SK-N-SH (cell line): ENCODE measurements at regions not wholly inside any gene's neighbourhood (a gene's known extent, or its start where the extent isn't known, plus 50 kb on each side); places are given as distances from the start of the nearest gene placed in this dataset.

Source experiments
- CTCF ChIA-PET: fragments of 300-600, 350-600 bp; formaldehyde crosslinking; extraction: SDS; loops from one replicate; lab custom pipeline; 2021; lab: Yijun Ruan, JAX
- POLR2A ChIA-PET: fragments of 350-600 bp; sonication (Branson Sonifier 250); formaldehyde crosslinking; extraction: SDS; loops from one replicate; lab custom pipeline; 2020; ENCODE audit warnings: antibody characterized with exemption, inconsistent platforms; lab: Yijun Ruan, JAX
- DNase-seq: peaks from one replicate; pipeline ENCODE4 v3.0.0; 2012
- H2AFZ ChIP-seq: fragments of 200-600 bp; sonication (generic); 2 replicates; pipeline ENCODE4 v1.8.1; 2016; ENCODE audit warnings: antibody characterized with exemption, mild to moderate bottlenecking, low read depth
- H3F3A ChIP-seq: fragments of 200-600 bp; sonication (generic); replicated peaks from 2 replicates; pipeline ENCODE3; 2016; ENCODE audit warnings: antibody characterized with exemption, mild to moderate bottlenecking; ENCODE audit not compliant: insufficient read depth
- H3K27ac ChIP-seq, 2 experiments: fragments of 200-500 bp in 1 of 2; fragments of 200-600 bp in 1 of 2; sonication (Bioruptor generic) in 1 of 2; sonication (generic), shearing (Covaris generic) in 1 of 2; 2 replicates each; pipeline versions ENCODE4 v1.5.1 to v1.6.1; 2014 to 2016; ENCODE audit warnings: low read depth in 2 of 2, inconsistent platforms in 1 of 2, low read length in 1 of 2, mild to moderate bottlenecking in 1 of 2, mixed read lengths in 1 of 2
- H3K27me3 ChIP-seq: fragments of 200-600 bp; sonication (generic), shearing (Covaris generic); 2 replicates; pipeline ENCODE4 v1.6.1; 2016; ENCODE audit warnings: mixed run types; ENCODE audit not compliant: insufficient read depth
- H3K36me3 ChIP-seq, 2 experiments: fragments of 200-500 bp in 1 of 2; fragments of 200-600 bp in 1 of 2; sonication (Bioruptor generic) in 1 of 2; sonication (generic) in 1 of 2; replicated peaks in 1 of 2; 2 replicates each; pipeline versions ENCODE3 to v1.5.1; 2014 to 2016; ENCODE audit warnings: low read length in 1 of 2, mild to moderate bottlenecking in 1 of 2; ENCODE audit not compliant: insufficient read depth in 2 of 2, control insufficient read depth in 1 of 2
- H3K4me1 ChIP-seq, 2 experiments: fragments of 200-500 bp in 1 of 2; fragments of 200-600 bp in 1 of 2; sonication (Bioruptor generic) in 1 of 2; sonication (generic), shearing (Covaris generic) in 1 of 2; 2 replicates each; pipeline versions ENCODE4 v1.5.1 to v1.6.1; 2014 to 2016; ENCODE audit warnings: low read depth in 1 of 2, low read length in 1 of 2, mixed run types in 1 of 2; ENCODE audit not compliant: insufficient read depth in 2 of 2, control insufficient read depth in 1 of 2
- H3K4me2 ChIP-seq: fragments of 200-600 bp; sonication (generic), shearing (Covaris generic); 2 replicates; pipeline ENCODE4 v1.6.1; 2017; ENCODE audit warnings: mixed run types
- H3K4me3 ChIP-seq, 2 experiments: fragments of 200-500 bp in 1 of 2; fragments of 200-600 bp in 1 of 2; sonication (Bioruptor generic) in 1 of 2; sonication (generic), shearing (Covaris generic) in 1 of 2; 2 replicates each; pipeline versions ENCODE4 v1.5.1 to v1.8.1; 2014 to 2016; ENCODE audit warnings: low read depth in 2 of 2, inconsistent platforms in 1 of 2, low read length in 1 of 2, mild to moderate bottlenecking in 1 of 2, mixed read lengths in 1 of 2, moderate library complexity in 1 of 2
- H3K79me2 ChIP-seq: fragments of 200-600 bp; sonication (generic); 2 replicates; pipeline ENCODE4 v1.8.1; 2017; ENCODE audit warnings: mild to moderate bottlenecking; ENCODE audit not compliant: insufficient read depth
- H3K9ac ChIP-seq: fragments of 200-600 bp; sonication (generic); 2 replicates; pipeline ENCODE4 v1.6.1; 2017; ENCODE audit warnings: mixed run types
- H3K9me2 ChIP-seq: fragments of 200-600 bp; sonication (generic); 2 replicates; pipeline ENCODE4 v1.6.1; 2017; ENCODE audit warnings: mixed run types
- H3K9me3 ChIP-seq: fragments of 200-600 bp; sonication (generic); 2 replicates; pipeline ENCODE4 v1.6.1; 2017; ENCODE audit warnings: mixed run types, mild to moderate bottlenecking, moderate library complexity
- H4K20me1 ChIP-seq: fragments of 200-600 bp; sonication (generic); 2 replicates; pipeline ENCODE4 v1.6.1; 2017; ENCODE audit warnings: mild to moderate bottlenecking, mixed run types; ENCODE audit not compliant: insufficient read depth
- CHD2 ChIP-seq: fragments of 150-350 bp; IDR thresholded peaks from 2 replicates; pipeline ENCODE4 v1.6.1; 2018; ENCODE audit warnings: low read length; ENCODE audit not compliant: partially characterized antibody
- ELF1 ChIP-seq: IDR thresholded peaks from 2 replicates; pipeline ENCODE4 v1.4.0; 2012
- EP300 ChIP-seq, 2 experiments: IDR thresholded peaks; 2 replicates each; pipeline versions ENCODE4 v1.4.0 to v1.6.1; 2012; ENCODE audit warnings: borderline replicate concordance in 1 of 2, low read depth in 1 of 2, low read length in 1 of 2
- EZH2phosphoT487 ChIP-seq: fragments of 200-600 bp; sonication (generic); IDR thresholded peaks from 2 replicates; pipeline ENCODE4 v1.6.1; 2017; ENCODE audit warnings: low read depth, mixed run types, mild to moderate bottlenecking, antibody characterized with exemption, moderate library complexity, borderline replicate concordance
- FOSL2 ChIP-seq: IDR thresholded peaks from 2 replicates; pipeline ENCODE4 v1.4.0; 2012; ENCODE audit warnings: low read depth, mild to moderate bottlenecking, moderate library complexity, borderline replicate concordance
- FOXJ3 ChIP-seq: sonication (generic); formaldehyde crosslinking; IDR thresholded peaks from 2 replicates; pipeline ENCODE4 v1.5.1; 2020; ENCODE audit warnings: mild to moderate bottlenecking, missing genetic modification reagents
- FOXM1 ChIP-seq: IDR thresholded peaks from 2 replicates; pipeline ENCODE4 v1.4.0; 2012; ENCODE audit warnings: low read depth, mild to moderate bottlenecking
- RAD21 ChIP-seq: IDR thresholded peaks from 2 replicates; pipeline ENCODE4 v1.6.1; 2012; ENCODE audit warnings: mild to moderate bottlenecking, low read length
- RCOR1 ChIP-seq: fragments of 150-350 bp; IDR thresholded peaks from 2 replicates; pipeline ENCODE4 v1.6.1; 2017; ENCODE audit warnings: antibody characterized with exemption, low read length
- RFX5 ChIP-seq: IDR thresholded peaks from 2 replicates; pipeline ENCODE4 v1.6.1; 2012; ENCODE audit warnings: mild to moderate bottlenecking, improper control_type of control experiment, low read length
- RXRA ChIP-seq: IDR thresholded peaks from 2 replicates; pipeline ENCODE4 v1.4.0; 2012; ENCODE audit warnings: low read depth, mild to moderate bottlenecking, borderline replicate concordance
- WGBS: methylation state at CpG from one replicate; pipeline ENCODE4 v1.1.6; 2017; ENCODE audit warnings: low lambda C conversion rate; 5-methylcytosine and 5-hydroxymethylcytosine counted together
- TF ChIP-seq, protein P1 (sequence below): IDR thresholded peaks from 2 replicates; pipeline ENCODE4; 2012
- TF ChIP-seq, protein P2 (sequence below): fragments of 150-350 bp; IDR thresholded peaks from 2 replicates; pipeline ENCODE4 v1.6.1; 2016; ENCODE audit warnings: mild to moderate bottlenecking, low read depth, low read length
- TF ChIP-seq, protein P3 (sequence below): fragments of 150-350 bp; IDR thresholded peaks from 2 replicates; pipeline ENCODE4 v1.6.1; 2017; ENCODE audit warnings: antibody characterized with exemption, low read length, low read depth, borderline replicate concordance
- TF ChIP-seq, protein P4 (sequence below): fragments of 200-600 bp; sonication (generic); IDR thresholded peaks from 2 replicates; pipeline ENCODE4 v1.6.1; 2017; ENCODE audit warnings: antibody characterized with exemption, mild to moderate bottlenecking, moderate library complexity

DNA sequence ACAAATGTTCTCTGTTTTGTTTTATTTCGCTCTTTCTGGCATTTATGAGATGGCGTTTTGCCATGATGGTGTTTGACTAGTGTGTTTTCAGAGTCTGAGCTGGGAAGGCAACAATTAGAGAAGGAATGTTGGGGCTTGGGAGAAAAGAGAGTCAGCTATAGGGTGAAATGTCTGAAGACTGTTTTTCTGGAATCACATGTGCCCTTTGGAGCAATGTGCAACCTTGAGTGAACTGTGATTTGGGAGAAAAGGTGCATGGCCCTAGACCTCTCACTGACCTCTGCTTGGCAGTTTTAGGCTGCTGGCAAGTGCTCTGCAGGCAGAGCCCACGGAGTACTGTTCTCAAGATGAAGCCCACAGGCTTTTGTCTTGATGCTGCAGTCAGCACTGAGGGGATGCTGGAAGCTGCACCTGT is 379.9 kb upstream of the PDE3A start:
- no peak for DNase-seq
- no peak overlapping the region for H3K4me3 ChIP-seq
- no peaks in the 10 kb centered on the region for H3K27me3 ChIP-seq
- H3K9me2 ChIP-seq = no peaks in the 10 kb centered on the region
- H3K79me2 ChIP-seq = no peaks in the 10 kb centered on the region
- H3K4me2 ChIP-seq = no peak overlapping the region; the same call in 1 of the 2 replicates
- H3K9me3 ChIP-seq = no peaks in the 10 kb centered on the region
- peaks cover 0 to 20% of the 10 kb centered on the region in 2 experiments; a peak in 2 of 4 replicates for H3K4me1 ChIP-seq
- peaks cover 9% of the 10 kb centered on the region for H3F3A ChIP-seq
- H3K36me3 ChIP-seq = no peaks in the 10 kb centered on the region
- TF ChIP-seq RCOR1 = no peak
- ChIA-PET CTCF (interaction anchor here (0.9 kb wide), 1 partner anchor 15 kb away, joined by 3 read pairs; no protein-coding TSS in a partner anchor), POLR2A (interaction anchor here (1.1 kb wide), 1 partner anchor 186 kb away, joined by 3 read pairs; no protein-coding TSS in a partner anchor)
- no peak overlapping the region for H3K9ac ChIP-seq
- H4K20me1 ChIP-seq = no peaks in the 10 kb centered on the region
- WGBS = 64% methylated on average over 2 of the region's 3 CpGs
- no peak overlapping the region for H2AFZ ChIP-seq
- H3K27ac ChIP-seq = peak overlapping the region in 1 of 2 experiments; percentile 71; a peak in 2 of 4 replicates

DNA sequence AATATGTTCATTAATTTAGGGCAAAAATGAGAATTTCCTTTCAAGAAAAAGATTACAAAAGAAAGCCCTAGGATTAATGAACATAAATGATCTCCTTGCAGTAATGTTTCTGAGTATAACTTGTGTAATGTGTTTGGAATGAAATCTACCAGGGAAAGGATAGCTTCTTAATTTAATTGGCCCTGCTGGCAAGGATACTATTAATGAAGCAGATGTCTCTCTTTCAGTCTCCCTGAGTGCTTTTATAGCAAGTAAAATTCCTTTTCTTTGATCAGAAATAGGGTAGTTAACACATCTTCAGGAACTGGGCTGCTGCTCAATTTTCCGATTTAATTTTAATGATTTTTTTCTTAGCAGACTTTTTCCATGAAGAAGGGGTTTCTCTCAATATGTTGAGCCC is 379.4 kb upstream of the PDE3A start:
- POLR2A ChIA-PET = interaction anchor here (1.1 kb wide), 1 partner anchor 186 kb away, joined by 3 read pairs; no protein-coding TSS in a partner anchor
- CTCF ChIA-PET = interaction anchor here (0.9 kb wide), 1 partner anchor 15 kb away, joined by 3 read pairs; no protein-coding TSS in a partner anchor
- H3F3A ChIP-seq = peaks cover 9% of the 10 kb centered on the region
- TF ChIP-seq EP300 (IDR thresholded peaks at IDR 0.05; ENCODE audit: borderline replicate concordance in 1 of 2, low read depth in 1 of 2, low read length in 1 of 2) (no peak), EZH2phosphoT487 (no peak), RXRA (no peak), FOXJ3 (CRISPR knock-in tag) (no peak), FOXM1 (no peak), FOSL2 (no peak), RFX5 (no peak), ELF1 (no peak), CHD2 (no peak), RAD21 (no peak)
- TF ChIP-seq, protein P1, sequence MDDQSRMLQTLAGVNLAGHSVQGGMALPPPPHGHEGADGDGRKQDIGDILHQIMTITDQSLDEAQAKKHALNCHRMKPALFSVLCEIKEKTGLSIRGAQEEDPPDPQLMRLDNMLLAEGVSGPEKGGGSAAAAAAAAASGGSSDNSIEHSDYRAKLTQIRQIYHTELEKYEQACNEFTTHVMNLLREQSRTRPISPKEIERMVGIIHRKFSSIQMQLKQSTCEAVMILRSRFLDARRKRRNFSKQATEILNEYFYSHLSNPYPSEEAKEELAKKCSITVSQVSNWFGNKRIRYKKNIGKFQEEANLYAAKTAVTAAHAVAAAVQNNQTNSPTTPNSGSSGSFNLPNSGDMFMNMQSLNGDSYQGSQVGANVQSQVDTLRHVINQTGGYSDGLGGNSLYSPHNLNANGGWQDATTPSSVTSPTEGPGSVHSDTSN = no peak
- TF ChIP-seq, protein P2, sequence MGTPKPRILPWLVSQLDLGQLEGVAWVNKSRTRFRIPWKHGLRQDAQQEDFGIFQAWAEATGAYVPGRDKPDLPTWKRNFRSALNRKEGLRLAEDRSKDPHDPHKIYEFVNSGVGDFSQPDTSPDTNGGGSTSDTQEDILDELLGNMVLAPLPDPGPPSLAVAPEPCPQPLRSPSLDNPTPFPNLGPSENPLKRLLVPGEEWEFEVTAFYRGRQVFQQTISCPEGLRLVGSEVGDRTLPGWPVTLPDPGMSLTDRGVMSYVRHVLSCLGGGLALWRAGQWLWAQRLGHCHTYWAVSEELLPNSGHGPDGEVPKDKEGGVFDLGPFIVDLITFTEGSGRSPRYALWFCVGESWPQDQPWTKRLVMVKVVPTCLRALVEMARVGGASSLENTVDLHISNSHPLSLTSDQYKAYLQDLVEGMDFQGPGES = no peak
- TF ChIP-seq, protein P3, sequence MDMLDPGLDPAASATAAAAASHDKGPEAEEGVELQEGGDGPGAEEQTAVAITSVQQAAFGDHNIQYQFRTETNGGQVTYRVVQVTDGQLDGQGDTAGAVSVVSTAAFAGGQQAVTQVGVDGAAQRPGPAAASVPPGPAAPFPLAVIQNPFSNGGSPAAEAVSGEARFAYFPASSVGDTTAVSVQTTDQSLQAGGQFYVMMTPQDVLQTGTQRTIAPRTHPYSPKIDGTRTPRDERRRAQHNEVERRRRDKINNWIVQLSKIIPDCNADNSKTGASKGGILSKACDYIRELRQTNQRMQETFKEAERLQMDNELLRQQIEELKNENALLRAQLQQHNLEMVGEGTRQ = no peak
- TF ChIP-seq, protein P4, sequence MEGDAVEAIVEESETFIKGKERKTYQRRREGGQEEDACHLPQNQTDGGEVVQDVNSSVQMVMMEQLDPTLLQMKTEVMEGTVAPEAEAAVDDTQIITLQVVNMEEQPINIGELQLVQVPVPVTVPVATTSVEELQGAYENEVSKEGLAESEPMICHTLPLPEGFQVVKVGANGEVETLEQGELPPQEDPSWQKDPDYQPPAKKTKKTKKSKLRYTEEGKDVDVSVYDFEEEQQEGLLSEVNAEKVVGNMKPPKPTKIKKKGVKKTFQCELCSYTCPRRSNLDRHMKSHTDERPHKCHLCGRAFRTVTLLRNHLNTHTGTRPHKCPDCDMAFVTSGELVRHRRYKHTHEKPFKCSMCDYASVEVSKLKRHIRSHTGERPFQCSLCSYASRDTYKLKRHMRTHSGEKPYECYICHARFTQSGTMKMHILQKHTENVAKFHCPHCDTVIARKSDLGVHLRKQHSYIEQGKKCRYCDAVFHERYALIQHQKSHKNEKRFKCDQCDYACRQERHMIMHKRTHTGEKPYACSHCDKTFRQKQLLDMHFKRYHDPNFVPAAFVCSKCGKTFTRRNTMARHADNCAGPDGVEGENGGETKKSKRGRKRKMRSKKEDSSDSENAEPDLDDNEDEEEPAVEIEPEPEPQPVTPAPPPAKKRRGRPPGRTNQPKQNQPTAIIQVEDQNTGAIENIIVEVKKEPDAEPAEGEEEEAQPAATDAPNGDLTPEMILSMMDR = no peak
- H3K27me3 ChIP-seq = no peaks in the 10 kb centered on the region
- no peak overlapping the region for H3K4me3 ChIP-seq
- no peak for DNase-seq
- H3K27ac ChIP-seq = peak overlapping the region in 1 of 2 experiments; percentile 71; a peak in 2 of 4 replicates
- no peaks in the 10 kb centered on the region for H3K36me3 ChIP-seq
- H3K4me1 ChIP-seq = peaks cover 0 to 20% of the 10 kb centered on the region in 2 experiments; a peak in 2 of 4 replicates
- H3K9ac ChIP-seq = no peak overlapping the region
- WGBS = 100% methylated on average over 1 of the region's 1 CpG
- no peak overlapping the region; the same call in 1 of the 2 replicates for H3K4me2 ChIP-seq
- no peaks in the 10 kb centered on the region for H3K9me2 ChIP-seq
- no peaks in the 10 kb centered on the region for H3K9me3 ChIP-seq
- H3K79me2 ChIP-seq = no peaks in the 10 kb centered on the region
- H2AFZ ChIP-seq = no peak overlapping the region
- H4K20me1 ChIP-seq = no peaks in the 10 kb centered on the region
